Prostate gland (tissue), 2 donors: ENCODE measurements at regions not wholly inside any gene's neighbourhood (a gene's known extent, or its start where the extent isn't known, plus 50 kb on each side); places are given as distances from the start of the nearest gene placed in this dataset.

ENCODE experiments used
- CTCF ChIP-seq, 4 experiments: fragments of 200-600 bp in 2 of 4; fragments of 450-650 bp in 2 of 4; sonication (generic) in 2 of 4; IDR thresholded peaks; 1 replicate in 3 of 4; 2 replicates in 1 of 4; pipeline ENCODE4 v1.5.1; 2016 to 2019; ENCODE audit warnings: antibody characterized with exemption in 4 of 4, mild to moderate bottlenecking in 2 of 4, moderate library complexity in 2 of 4
- POLR2A ChIP-seq: fragments of 450-650 bp; IDR thresholded peaks from one replicate; pipeline ENCODE4 v1.6.1; 2016; ENCODE audit warnings: antibody characterized with exemption, mild to moderate bottlenecking

GRCh38 chr5:174210596-174211276 lies 165.2 kb downstream of the NSG2 start:
- no peak for TF ChIP-seq CTCF (IDR thresholded peaks at IDR 0.05)
- no peak for TF ChIP-seq POLR2A
